ENCODE measurements at regions not wholly inside any gene's neighbourhood (a gene's known extent, or its start where the extent isn't known, plus 50 kb on each side); places are given as distances from the start of the nearest gene placed in this dataset.

DNA sequence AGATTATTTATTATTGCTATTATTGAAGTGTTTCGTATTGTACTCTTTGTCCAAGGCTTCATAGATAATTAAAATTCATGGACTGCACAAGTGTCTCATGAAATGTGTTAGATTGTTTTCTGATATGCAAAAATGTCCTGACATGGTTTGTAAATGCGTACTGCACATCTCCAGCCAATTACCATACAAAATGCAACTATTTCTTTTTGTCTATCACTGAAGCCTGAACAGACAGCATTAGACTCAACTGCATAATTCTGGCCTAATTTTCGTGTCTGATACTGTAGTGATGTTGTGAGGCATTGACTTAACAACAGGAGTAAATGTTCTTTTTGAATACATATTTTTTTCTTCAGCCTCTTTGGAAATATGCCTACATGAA lies 498.2 kb upstream of the CD180 start:
- no peak for DNase-seq (ENCODE audit: low read depth in 2 of 2)

DNA sequence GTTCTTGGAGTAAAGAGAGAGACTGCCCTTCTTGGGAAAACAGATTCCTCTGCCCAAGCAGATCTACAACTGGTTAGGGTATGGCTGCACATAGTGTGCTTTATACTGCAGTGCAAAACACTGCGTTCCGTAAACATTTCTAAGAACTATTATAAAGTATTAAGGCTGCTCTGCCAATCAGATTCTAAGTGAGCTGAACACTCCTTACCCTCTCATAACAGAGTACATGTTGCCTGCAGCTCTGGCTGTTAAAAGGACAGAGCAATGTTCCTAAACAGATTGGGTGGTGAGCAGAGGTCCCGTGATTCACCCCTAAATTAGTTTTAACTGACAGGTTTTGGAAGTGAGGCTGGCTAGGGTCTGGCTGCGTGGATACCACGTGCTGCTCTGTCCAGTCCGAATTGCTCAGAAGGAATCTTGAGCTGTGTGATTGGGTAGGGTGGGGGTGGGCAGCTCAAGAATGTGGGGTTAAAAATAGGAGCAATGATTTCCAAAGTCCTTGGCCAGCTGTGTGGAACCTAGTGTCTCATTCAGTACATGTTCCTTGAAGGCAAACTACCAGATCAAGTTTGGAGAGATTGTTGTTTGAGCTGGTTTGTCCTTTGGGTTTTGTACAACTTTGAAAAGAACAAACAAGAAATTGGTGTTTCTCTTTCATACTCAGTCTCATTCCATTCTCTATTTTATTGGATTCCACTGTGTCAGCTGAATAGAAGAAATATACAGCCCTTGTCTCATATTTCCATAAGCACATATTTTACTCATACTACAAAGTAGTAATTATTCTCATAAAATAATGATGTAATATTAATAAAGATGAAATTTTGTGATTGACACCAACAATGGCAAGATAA lies 497.6 kb upstream of the CD180 start:
- no peak for DNase-seq (ENCODE audit: low read depth in 2 of 2)

DNA sequence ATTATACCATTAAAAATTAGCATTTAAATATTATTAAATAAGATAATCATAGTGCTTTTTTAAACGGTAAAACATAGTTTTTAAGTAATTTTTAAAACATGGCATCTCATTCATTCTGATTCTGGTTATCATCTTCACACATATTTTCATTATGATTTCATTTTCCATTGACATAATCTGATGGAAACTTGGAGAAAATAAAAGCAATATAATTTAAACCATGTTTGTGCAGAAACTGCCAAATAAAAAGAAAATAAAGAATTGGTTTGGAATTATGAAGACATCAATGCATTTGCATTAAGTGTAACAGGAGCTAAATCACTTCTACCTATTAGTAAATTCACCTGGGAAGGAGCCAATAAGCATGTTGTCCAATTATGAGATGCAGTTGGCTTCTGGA lies 490.1 kb upstream of the CD180 start:
- no peak for DNase-seq (ENCODE audit: low read depth in 2 of 2)

DNA sequence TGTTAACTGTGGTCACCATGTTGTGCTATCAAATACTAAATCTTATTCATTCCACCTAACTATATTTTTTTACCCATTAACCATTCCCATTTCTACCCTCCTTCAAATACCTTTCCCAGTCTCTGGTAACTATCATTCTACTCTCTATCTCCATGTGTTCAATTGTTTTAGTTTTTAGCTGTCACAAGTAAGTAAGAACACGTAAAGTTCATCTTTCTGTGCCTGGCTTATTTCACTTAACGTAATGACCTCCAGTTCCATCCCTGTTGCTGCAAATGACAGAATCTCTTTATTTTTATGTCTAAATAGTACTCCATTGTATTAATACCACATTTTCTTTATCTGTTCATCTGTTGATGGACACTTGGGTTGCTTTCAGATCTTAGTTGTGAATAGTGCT lies 485.1 kb upstream of the CD180 start:
- DNase-seq (ENCODE audit: low read depth in 2 of 2), result no peak

DNA sequence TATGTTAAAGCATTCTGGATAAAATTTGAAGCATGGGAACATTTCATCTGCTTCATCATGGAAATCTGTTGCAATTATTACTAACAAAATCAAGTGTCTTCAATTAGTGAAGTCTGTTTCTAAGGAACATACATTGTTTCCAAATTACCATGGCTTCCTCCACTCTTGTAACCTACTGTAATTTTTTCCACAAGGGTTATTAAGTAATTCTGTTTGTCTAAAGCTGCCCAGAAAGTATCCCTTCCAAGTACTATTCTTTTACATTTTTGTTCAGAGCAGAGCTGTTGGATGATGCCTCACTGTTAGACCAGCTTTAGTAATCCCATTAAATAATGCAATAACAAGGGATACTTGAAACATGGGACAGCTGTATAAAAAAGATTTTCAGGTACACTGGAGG lies 483.5 kb upstream of the CD180 start:
- DNase-seq (ENCODE audit: low read depth in 2 of 2), result no peak

DNA sequence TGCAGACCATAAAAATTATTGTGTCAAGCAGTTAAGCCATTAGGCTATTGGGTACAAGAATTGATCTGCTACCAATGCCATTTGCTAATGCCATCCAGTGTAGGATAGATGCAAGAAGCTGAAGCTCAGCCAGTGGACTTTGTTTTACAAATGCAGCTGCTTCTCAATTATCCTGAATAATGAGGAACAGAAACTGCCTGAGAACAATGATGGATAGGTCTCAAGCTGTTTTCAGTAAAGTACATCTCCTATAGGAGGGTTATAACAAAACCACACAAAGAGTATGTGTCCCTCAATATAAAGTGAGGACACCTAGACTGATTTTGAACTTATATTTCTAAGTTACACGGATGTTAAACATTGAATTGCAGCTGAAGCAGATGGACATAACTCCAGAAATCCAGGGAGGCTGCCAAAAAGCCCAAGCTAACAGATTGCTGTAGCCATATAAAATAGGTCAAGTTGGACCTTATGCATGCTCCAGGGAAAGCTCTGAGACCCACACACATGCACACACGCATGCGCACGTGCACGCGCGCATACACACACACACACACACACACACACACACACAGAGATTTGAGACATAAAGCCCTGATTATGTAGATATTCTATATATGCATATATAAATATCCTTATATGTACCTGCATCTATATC lies 482.7 kb upstream of the CD180 start:
- no peak for DNase-seq (ENCODE audit: low read depth in 2 of 2)

DNA sequence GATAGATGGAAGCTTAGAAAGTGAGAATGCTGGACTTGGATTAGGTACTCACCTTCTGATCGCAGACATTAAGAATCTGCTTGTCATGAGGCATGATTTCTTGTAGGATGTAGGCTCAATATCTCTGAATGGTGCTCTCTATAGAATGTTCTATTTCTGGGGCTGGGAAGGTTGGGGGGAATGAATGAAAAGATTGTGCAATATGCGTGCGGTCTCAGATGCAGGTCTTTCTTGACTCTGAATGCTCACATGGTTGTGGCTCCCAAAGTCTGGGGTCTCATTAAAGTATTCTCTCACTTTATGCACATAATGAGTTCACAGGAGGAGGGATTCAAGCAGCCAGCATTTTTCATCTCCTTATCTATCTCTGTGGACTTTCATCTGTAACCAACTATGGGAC lies 482.0 kb upstream of the CD180 start:
- DNase-seq (ENCODE audit: low read depth in 2 of 2), result no peak

DNA sequence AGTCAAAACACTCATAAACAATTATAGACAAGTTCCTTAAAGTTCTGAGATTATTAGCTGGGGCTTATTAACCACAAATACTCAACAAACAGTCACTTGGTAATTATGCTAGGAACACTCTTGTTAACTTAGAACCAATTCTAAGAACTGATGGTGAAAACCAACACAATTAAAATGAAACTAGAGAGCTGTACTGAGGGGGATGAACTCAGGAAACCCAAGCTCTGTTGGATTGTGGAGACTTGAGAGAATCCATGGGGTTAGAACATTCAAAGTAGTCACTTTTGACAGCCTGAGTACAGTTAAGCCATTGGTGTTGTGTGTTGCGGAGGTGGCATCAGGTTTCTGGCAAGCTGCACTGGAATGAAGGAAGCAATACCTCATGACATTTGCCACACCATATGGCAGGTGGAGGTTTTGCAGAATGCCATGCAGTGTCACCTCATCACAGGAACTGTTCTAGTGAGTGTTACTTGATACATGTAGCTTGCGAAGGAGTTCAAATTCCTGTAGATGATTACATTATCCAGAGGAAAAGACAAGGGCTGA lies 480.9 kb upstream of the CD180 start:
- no peak for DNase-seq (ENCODE audit: low read depth in 2 of 2)

DNA sequence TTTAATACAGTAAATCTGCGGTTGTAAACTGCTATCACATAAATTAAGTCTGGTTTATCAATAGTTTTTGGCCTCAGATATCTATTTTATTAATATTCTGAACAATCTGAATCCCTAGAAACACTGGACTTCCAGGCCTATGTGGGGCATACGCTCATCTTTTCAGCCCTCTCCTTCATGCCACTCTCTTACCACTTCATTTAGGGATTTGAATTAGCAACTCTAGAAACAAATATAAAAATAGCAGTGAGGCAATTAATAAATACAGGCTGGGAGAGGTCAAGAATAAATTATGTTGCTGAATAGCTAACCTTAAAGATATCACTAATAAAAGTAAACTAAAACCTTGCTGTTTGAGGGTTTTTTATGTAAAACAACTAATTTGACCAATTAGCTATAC lies 480.3 kb upstream of the CD180 start:
- no peak for DNase-seq (ENCODE audit: low read depth in 2 of 2)

DNA sequence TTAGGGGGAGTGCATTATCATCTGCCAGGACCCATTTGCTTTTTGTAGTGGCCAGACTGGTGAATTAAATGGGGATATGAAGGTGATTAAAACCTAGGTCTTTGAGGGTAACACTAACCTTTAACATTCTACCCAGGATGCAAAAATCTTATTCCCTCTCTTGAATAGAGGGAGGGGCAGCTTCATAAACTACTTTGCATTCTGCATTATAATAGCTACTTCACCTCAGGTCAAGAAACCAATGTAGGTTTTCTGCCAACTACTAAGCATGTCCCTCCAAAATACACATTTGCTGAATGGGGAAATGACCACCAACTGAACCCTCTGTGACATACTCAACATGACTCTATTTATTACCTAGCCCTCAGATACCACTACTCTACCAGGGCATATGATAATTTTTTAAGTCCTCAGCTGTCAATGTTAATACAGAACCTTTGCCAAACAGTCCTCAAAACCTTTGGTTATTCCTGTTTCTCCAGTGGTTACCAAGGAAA lies 477.6 kb upstream of the CD180 start:
- no peak for DNase-seq (ENCODE audit: low read depth in 2 of 2)

DNA sequence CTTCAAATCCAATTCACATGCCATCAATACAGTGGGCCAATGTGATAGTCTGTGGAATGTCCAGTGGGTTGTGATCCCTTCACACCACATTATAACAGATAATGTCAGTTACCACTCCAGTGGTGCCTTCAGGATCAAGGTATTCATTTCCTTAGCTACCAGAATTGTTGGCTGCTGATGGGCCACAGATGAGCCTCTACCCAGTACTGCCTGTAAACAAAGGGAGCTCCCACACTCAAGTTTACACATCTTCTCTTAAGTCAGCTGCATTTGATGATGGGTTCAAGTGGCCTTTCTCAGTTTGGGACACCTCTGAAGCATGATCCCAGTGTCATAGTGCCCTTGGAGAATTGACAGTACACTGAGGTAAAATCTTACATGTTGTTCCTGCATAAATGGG lies 477.0 kb upstream of the CD180 start:
- DNase-seq (ENCODE audit: low read depth in 2 of 2), result no peak

DNA sequence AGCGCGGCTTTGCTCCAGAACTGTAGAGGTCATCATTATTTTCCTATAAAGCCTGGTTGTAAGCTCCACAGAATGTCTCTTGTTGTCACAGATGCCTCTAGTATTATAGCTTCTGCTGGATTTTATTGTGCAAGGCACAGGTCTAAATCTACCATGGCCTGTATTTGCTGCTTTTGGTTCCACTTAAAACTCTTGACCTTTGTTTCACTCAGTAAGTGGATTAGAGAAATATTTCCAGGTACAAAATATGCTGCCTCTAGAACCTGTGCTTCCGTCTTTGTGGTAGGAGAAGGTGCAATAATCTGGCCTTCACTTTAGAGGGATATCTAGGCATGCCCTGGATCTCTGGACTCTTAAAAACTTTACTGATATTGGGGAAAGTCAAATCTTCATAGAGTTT lies 476.6 kb upstream of the CD180 start:
- no peak for DNase-seq (ENCODE audit: low read depth in 2 of 2)

DNA sequence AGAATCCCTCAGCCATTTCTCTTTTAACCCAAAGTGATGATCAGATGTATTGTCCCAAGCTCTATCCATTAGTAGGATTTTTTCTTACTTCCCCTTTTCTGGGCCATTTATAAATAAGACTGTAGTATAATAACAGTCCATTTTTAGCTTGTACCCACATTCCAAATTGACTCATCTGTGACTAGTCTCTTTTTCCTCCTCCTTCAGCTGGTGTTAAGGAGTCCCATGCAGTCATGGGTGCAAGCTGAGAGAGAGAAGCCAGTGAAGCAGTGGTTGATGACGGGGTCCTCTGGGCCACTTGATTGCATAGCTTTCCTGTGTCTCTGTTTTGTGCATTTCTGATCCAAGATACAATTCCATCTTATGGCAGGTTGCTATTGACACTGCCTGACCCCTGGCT lies 476.0 kb upstream of the CD180 start:
- DNase-seq (ENCODE audit: low read depth in 2 of 2), result no peak

DNA sequence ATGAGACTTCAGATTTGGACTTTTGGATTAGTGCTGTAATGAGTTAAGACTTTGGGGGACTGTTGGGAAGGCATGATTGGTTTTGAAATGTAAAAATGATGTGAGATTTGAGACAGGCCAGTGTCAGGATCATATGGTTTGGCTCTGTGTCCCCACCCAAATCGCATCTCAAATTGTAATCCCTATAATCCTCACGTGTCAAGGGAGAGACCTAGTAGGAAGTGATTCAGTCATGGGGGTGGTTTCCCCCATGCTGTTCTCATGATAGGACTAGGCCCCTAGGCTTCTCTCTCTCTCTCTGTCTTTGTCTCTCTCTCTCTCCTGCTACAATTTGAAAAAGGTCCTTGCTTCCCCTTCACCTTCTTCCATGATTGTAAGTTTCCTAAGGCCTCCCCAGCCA lies 473.3 kb upstream of the CD180 start:
- no peak for DNase-seq (ENCODE audit: low read depth in 2 of 2)

DNA sequence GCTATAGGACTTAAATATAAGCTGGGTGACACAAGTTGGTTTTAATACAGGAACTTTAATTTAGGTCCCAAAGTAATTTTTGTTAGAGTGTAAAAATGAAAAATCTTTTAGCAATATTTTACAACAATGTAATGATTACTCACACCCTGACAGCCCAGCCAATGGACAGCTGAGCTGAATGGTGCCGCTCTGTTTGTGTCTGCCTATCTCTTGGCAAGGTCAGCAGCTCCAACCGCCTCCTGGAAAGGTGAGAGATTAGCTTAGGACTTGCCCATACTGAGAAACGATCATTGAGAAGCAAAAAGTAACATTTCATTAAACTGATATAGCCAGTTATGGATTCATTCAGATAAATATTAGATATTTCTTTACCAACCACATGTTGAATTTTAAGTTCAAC lies 463.6 kb upstream of the CD180 start:
- no peak for DNase-seq (ENCODE audit: low read depth in 2 of 2)

DNA sequence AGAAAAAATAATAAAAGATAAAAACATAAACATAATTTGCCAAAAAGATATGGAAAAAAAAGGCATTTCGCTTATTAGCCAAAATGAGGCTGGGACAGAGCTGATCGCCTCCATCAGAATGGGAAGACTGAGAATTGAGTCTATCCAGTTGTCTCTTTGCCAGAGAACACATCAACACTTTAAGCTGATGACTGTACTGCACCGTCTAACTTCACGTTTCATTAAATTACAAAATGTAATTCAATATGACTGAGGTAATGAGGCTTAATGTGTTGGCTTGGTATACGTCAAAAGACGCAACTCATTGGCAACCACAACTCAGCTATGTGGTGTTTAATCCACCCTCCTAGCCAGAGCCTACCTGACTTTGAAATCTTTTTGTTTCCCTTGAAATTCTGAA lies 462.7 kb upstream of the CD180 start:
- DNase-seq (ENCODE audit: low read depth in 2 of 2), result no peak

DNA sequence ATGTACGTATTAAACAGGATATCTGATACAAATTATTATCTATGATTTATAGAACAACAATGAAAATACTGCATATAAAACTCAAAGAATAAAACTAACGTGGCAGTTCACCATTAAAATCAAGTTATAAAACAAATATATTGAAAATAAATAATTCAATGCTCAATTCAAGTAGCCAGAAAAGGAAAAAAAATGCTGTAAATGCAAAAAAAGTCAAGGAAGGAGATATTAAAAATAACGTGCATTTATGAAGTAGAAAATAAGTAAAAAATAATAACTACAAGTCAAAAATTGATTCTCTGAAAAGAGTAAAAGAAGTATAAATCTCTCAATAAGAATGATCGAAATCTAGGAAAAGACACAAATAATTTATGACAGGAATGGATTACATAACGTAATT lies 460.5 kb upstream of the CD180 start:
- no peak for DNase-seq (ENCODE audit: low read depth in 2 of 2)

DNA sequence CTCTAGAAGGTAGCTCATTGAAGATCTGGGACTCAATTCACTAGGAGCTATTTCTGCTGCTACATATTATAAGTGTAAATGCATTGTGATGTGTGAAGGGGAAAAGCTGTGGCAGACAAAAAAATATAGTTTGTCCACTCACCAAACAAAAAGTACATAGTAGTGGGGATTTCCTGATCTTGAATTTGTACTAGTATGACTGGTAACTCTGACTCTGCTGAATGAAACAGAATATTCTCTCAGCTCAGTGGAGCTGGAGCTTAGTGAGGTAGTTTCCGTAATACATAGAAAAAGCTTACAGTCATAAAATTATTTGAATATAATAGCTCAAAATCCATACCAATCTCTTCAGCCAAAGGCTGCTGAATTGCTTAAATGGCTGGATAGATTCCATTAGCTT lies 455.6 kb upstream of the CD180 start:
- DNase-seq (ENCODE audit: low read depth in 2 of 2), result no peak

DNA sequence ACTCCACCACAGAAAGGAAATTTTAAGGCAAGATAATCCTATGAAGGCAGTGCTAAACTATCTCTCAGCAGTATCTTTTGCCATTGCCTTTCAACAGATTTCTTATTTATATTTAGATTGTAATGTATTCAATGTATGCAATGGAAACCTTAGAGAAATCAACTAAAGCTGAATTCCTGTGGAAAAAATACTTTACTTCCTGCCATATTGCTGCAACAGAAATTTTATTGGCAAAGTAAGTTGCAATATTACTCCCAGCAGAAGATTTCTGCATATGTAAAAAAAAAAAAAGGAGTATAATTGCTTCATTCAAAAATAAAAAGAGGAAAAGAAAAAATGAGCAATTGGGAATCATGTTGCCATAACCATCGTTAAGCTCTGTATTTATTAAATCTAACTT lies 454.6 kb upstream of the CD180 start:
- no peak for DNase-seq (ENCODE audit: low read depth in 2 of 2)

DNA sequence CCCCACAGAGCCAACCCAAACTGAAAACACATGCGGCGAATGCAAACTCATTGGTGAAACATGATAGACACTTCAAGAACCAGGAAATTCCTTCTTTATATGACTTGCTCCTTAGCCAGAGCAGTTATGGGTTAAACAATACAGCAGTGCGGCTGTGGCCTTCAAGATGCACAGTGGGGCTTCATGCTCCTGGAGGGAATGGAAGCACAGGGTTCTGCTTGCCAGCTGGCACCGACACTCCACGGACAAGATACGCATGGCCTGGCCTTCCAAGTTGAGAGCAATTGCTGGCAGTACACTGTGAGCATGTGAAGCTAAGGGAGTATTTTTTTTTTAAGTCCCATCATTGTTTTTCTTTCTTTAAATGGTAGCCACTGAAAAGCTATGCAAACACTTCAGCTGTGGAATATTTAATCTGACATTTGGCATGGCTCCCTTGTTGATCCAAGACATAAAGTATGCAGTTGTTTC lies 451.6 kb upstream of the CD180 start:
- DNase-seq (ENCODE audit: low read depth in 2 of 2), result no peak

DNA sequence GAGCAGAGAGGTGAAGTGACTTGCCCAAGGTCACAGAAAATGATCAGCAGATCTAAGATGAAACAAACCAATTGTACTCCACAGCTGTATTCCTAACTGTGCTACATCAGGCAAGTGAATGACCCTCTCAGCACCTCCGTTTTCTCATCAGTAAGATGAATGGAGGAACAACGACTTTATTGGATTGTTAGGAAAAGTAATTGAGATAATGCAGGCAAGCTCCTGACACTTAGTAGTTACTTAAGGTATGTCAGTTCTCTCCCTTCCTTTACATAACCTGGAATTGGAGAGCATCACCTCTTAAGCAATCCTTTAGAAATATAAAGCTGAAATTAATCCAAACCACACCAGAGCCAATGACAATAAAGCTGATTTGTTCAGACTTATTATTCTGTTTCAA lies 451.2 kb upstream of the CD180 start:
- no peak for DNase-seq (ENCODE audit: low read depth in 2 of 2)

DNA sequence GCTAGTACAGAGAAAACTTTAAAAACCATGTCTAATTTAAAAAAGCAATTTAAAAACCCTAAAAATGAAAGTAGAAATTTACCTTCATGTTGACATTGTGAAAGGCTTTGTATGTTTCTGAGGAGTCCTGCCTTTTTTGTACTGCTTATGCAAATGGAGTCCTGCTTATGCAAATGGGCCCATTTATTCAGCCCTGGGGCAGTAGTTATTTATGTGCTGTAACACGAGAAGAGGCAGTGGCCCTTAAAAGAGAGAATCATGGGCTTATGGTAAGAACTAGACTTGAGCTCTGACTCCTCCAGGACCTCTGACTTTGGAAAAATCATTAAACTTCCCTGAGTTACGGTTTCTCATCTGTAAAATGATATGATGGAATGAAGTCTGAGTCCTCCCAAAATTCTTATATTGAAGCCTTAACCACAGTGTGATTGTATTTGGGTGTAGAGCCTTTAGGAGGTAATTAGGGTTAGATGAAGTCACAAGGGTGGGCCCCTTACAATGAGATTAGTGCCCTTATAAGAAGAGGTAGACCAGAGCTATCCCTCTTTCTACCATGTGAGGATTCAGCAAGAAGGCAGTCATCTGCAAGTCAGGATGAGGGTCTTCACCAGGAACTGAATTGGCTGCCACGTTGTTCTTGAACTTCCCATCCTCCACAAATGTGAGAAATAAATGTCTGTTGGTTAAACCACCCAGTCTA lies 447.8 kb upstream of the CD180 start:
- no peak for DNase-seq (ENCODE audit: low read depth in 2 of 2)

Measured in activated CD4-positive, alpha-beta T cell treated with anti-CD3 and anti-CD28 coated beads for 24 hours (primary cell).